ENCODE measurements at regions not wholly inside any gene's neighbourhood (a gene's known extent, or its start where the extent isn't known, plus 50 kb on each side); places are given as distances from the start of the nearest gene placed in this dataset.

GRCh38 chr5:148000036-148000435, 63.7 kb upstream of the SPINK5 start:
- no peak overlapping the region for H3K27ac ChIP-seq
- no peak for DNase-seq (ENCODE audit: extremely low spot score in 2 of 2)
- no peaks in the 10 kb centered on the region for H3K4me1 ChIP-seq
- H3K36me3 ChIP-seq: no peaks in the 10 kb centered on the region
- H3K9me3 ChIP-seq: peaks cover 11% of the 10 kb centered on the region
- TF ChIP-seq CTCF (IDR thresholded peaks at IDR 0.05): no peak
- no peak for TF ChIP-seq POLR2A (IDR thresholded peaks at IDR 0.05)
- TF ChIP-seq POLR2AphosphoS5 (IDR thresholded peaks at IDR 0.05; ENCODE audit: insufficient read depth in 1 of 2, low read depth in 1 of 2): no peak
- intact Hi-C loops (cut with DNase I): no loop called here
- no peak overlapping the region for H3K4me3 ChIP-seq
- no peaks in the 10 kb centered on the region for H3K27me3 ChIP-seq

- no peak for TF ChIP-seq POLR2AphosphoS5 (IDR thresholded peaks at IDR 0.05; ENCODE audit: insufficient read depth in 1 of 2, low read depth in 1 of 2)
- TF ChIP-seq POLR2A (IDR thresholded peaks at IDR 0.05): no peak
- no peak for TF ChIP-seq CTCF (IDR thresholded peaks at IDR 0.05)
- no peaks in the 10 kb centered on the region for H3K36me3 ChIP-seq
- H3K9me3 ChIP-seq: peaks cover 11% of the 10 kb centered on the region
- H3K4me3 ChIP-seq: no peak overlapping the region
- DNase-seq (ENCODE audit: extremely low spot score in 2 of 2): no peak
- no peaks in the 10 kb centered on the region for H3K4me1 ChIP-seq
- H3K27me3 ChIP-seq: no peaks in the 10 kb centered on the region
- H3K27ac ChIP-seq: no peak overlapping the region
- intact Hi-C loops (cut with DNase I): no loop called here
These were observed 65.1 kb upstream of the SPINK5 start for GRCh38 chr5:147998704-147999103.

GRCh38 chr5:147997486-147997885, 66.3 kb upstream of the SPINK5 start:
- intact Hi-C loops (cut with DNase I): no loop called here
- Histone ChIP-seq H3K4me1 (no peaks in the 10 kb centered on the region), H3K27ac (no peak overlapping the region), H3K9me3 (peaks cover 11% of the 10 kb centered on the region), H3K4me3 (no peak overlapping the region), H3K27me3 (no peaks in the 10 kb centered on the region), H3K36me3 (no peaks in the 10 kb centered on the region)
- DNase-seq (ENCODE audit: extremely low spot score in 2 of 2): no peak
- TF ChIP-seq CTCF (IDR thresholded peaks at IDR 0.05): no peak
- no peak for TF ChIP-seq POLR2A (IDR thresholded peaks at IDR 0.05)
- no peak for TF ChIP-seq POLR2AphosphoS5 (IDR thresholded peaks at IDR 0.05; ENCODE audit: insufficient read depth in 1 of 2, low read depth in 1 of 2)

- peaks cover 1% of the 10 kb centered on the region for H3K9me3 ChIP-seq
- intact Hi-C loops (cut with DNase I): no loop called here
- no peaks in the 10 kb centered on the region for H3K4me1 ChIP-seq
These were observed 67.4 kb upstream of the SPINK5 start for GRCh38 chr5:147996379-147996778.

GRCh38 chr5:147995846-147996245, 67.9 kb upstream of the SPINK5 start:
- H3K4me1 ChIP-seq: no peaks in the 10 kb centered on the region

More at GRCh38 chr5:147996379-147996778, 67.4 kb upstream of the SPINK5 start:
- Histone ChIP-seq H3K4me3 (no peak overlapping the region), H3K36me3 (no peaks in the 10 kb centered on the region), H3K27ac (no peak overlapping the region), H3K27me3 (no peaks in the 10 kb centered on the region)
- TF ChIP-seq CTCF (IDR thresholded peaks at IDR 0.05) (no peak), POLR2A (IDR thresholded peaks at IDR 0.05) (no peak), POLR2AphosphoS5 (IDR thresholded peaks at IDR 0.05; ENCODE audit: insufficient read depth in 1 of 2, low read depth in 1 of 2) (no peak)
- no peak for DNase-seq (ENCODE audit: extremely low spot score in 2 of 2)

More at GRCh38 chr5:147995846-147996245, 67.9 kb upstream of the SPINK5 start:
- H3K27ac ChIP-seq: no peak overlapping the region
- no peak for DNase-seq (ENCODE audit: extremely low spot score in 2 of 2)
- no peaks in the 10 kb centered on the region for H3K36me3 ChIP-seq
- intact Hi-C loops (cut with DNase I): no loop called here
- H3K27me3 ChIP-seq: no peaks in the 10 kb centered on the region
- TF ChIP-seq CTCF (IDR thresholded peaks at IDR 0.05): no peak
- TF ChIP-seq POLR2AphosphoS5 (IDR thresholded peaks at IDR 0.05; ENCODE audit: insufficient read depth in 1 of 2, low read depth in 1 of 2): no peak
- TF ChIP-seq POLR2A (IDR thresholded peaks at IDR 0.05): no peak
- no peaks in the 10 kb centered on the region for H3K9me3 ChIP-seq
- H3K4me3 ChIP-seq: no peak overlapping the region
